NCI-H526 (cell line): ENCODE measurements at regions not wholly inside any gene's neighbourhood (a gene's known extent, or its start where the extent isn't known, plus 50 kb on each side); places are given as distances from the start of the nearest gene placed in this dataset.

Source experiments
- DNase-seq, 2 experiments: peaks; one replicate each; lab custom pipeline; 2025; lab: John Stamatoyannopoulos, UW

DNA sequence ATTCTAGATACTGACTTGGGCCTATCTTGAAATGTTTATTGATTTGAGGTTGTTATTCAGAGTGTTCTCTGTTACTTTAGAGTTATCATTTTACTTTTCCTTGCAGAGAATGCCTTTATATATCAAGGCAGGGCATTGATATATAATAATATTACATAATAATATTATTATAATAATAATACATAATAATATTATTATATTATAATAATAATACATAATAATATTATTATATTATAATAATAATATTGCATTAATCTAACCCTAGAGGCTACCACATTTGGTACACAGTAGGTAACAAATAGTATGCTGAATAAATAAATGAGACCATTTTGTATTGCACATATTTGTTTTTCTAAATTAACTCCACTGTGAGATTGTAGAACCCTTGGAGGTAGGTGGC is 216.3 kb downstream of the EFHB start:
- DNase-seq: no peak

DNA sequence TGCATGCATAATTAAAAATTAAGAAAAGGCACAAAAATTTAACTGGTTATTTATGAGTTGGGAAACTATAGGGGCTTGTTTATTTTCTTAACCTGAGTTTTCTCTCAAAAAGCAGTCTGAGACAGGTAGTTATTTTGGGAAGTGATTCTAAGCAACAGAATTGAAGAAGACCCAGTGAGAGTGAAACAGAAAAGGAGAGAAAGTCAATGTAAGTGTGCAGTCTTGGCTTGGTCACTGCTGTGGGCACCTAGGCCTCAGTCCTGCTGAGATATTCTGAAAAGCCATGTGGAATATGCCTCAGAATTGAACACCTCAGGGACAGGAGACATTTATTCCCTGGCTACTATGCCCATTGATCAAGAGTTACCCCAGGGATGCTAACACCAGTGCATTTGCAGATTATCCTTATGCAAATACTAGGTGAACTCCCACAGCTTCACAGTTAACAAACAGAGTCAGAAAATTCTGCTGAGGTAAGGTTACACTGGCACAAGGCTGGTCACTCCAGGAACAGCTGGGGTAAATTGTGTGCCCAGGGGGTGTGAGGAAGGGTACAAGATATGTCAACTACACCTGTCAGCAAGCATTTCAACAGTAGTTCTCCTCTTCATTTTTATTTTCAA is 222.7 kb downstream of the EFHB start:
- DNase-seq: peak; percentile 33 to 72

GRCh38 chr3:19702416-19703078 is 231.5 kb downstream of the EFHB start:
- no peak for DNase-seq

GRCh38 chr3:19688767-19689166 is 245.2 kb downstream of the EFHB start:
- peak in 1 of 2 experiments; percentile 4 for DNase-seq

DNA sequence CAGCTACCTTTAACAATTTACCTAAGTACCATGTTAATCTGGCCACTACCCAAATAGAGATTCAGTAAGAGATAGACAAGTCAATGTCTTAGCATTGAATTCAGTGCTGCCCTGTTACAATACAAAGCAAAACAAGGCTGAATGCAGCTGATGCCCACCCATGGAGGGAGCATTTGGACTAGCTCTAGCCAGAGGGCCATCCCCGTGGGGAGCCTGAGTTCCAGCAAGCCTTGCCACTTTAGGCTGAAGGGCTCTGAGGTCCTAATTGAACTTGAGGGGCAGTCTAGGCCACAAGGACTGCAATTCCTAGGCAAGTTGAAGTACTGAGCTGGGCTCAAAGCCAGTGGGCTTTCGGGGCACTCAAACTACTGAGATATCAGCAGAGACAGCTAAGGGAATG is 265.9 kb downstream of the EFHB start:
- DNase-seq: no peak

GRCh38 chr3:19662486-19662885 is 271.5 kb downstream of the EFHB start:
- no peak for DNase-seq

- no peak for DNase-seq
These were observed 281.7 kb downstream of the EFHB start for GRCh38 chr3:19652336-19652735.

- no peak for DNase-seq
These were observed 288.9 kb downstream of the EFHB start for GRCh38 chr3:19645093-19645492.

DNA sequence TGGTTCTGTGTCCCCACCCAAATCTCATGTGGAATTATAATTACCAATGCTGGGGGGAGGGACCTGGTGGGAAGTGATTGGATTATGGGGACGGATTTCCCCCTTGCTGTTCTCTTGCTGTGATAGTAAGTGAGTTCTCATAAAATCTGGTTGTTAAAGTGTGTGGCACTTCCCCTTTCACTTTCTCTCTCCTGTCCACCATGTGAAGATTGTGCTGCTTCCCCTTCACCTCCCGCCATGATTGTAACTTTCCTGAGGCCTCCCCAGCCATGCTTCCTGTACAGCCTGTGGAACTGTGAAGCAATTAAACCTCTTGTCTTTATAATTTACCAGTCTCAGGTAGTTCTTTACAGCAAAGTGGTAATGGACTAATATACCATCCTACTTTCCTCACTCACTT is 289.6 kb downstream of the EFHB start:
- DNase-seq: no peak

- DNase-seq: no peak
These were observed 292.6 kb downstream of the EFHB start for GRCh38 chr3:19641408-19641807.

DNA sequence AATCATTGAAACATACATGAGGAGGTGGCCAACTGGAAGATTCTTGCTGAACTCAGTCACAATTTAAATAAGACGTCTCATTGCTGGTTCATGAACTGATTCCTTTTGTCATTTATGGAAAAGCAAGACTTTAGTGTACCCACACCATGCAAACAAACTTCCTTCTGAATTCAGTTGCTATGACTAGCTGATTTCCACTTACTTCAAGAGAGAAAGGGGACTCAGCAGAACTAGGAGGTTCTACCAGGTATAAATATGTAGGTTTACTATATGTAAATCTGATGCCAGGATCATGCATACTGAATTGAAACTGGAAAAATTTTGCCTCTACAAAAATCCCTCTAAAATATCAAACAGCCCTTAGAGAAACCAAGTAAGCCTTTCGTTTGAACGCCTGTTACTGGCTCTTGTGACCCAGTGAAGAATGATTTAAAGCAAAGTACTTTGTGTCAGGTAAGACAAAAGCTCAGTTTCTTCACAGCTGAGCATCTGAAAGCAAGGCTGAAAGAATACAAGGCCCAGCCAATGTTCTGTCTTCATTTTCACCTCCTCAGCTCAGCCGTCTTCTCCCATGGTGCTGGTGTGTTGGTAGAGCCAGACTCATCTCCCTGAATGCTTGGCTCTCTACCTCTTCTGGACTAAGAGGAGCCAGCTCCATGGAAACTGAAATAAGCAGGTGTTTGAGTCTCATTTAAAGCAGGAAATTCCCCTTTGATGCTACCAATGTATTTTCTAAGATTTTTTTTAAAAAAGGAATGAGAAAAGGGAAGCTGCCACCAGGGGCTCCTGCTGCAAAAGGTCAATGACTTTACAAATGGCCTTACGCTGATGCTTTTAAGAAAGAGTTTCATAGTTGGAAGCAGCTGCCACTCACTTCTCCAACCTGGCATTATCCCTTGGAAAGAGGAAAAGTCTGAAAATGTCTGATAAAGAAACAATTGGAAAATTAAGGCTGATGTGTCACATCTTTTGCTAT is 301.6 kb downstream of the EFHB start:
- DNase-seq: no peak

- DNase-seq: no peak
These were observed 335.1 kb downstream of the EFHB start for GRCh38 chr3:19598870-19599269.

- DNase-seq: no peak
These were observed 337.6 kb downstream of the EFHB start for GRCh38 chr3:19596408-19596807.

DNA sequence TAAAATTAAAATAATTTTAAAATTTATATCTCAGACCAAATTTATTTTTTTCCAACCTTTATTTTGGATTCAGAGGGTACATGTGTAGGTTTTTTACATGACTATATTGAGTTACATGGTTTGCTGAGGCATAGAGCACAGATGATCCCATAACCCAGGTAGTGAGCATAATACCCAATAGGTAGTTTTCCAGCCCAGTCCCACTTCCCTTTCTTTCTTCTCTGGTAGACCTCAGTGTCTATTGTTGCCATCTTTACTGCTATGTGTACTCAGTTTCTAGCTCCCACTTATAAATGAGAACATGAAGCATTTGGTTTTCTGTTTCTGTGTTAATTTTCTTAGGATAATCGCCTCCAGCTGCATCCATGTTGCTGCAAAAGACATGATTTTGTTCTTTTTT is 338.1 kb downstream of the EFHB start:
- no peak for DNase-seq
